Epithelial cell of prostate (primary cell): ENCODE measurements at regions not wholly inside any gene's neighbourhood (a gene's known extent, or its start where the extent isn't known, plus 50 kb on each side); places are given as distances from the start of the nearest gene placed in this dataset.
A peak's percentile ranks its signal among the peaks of the same experiment; 100 is the strongest.
"Not testable (repeated sequence)": the region's sequence is repeated elsewhere in the genome, so short reads cannot be mapped to it uniquely, and the experiment has no call there.

Experiments used
- DNase-seq: peaks from one replicate; pipeline ENCODE4 v3.0.0-alpha.2; 2011; ENCODE audit warnings: low read depth, low spot score
- H3K27ac ChIP-seq: fragments of 450-650 bp; 2 replicates; pipeline ENCODE4 v1.5.1; 2017; ENCODE audit warnings: mild to moderate bottlenecking

- not testable (repeated sequence) for H3K27ac ChIP-seq, DNase-seq
Measured at GRCh38 chr9:42656789-42657188, 473.3 kb downstream of the SPATA31A6 start.

DNA sequence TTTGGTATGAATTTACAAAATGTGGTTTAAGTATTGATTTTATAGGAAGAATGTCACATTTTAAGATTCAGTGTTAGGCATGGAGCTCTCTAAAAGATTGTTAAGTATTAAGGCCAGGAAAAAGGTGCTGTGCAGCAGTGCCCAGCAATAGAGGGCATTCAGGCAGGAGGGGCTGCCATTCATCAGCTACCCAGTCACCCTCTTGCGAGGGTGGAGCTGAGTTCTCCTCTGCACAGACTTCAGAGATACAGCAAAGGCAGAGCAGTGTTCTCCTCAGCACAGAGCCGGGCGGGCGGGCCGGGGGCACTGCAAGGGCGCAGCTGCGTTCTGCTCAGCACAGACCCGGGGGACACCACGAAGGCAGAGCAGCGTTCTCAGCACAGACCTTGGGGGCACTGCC is 474.0 kb downstream of the SPATA31A6 start:
- DNase-seq, H3K27ac ChIP-seq: not testable (repeated sequence)

DNA sequence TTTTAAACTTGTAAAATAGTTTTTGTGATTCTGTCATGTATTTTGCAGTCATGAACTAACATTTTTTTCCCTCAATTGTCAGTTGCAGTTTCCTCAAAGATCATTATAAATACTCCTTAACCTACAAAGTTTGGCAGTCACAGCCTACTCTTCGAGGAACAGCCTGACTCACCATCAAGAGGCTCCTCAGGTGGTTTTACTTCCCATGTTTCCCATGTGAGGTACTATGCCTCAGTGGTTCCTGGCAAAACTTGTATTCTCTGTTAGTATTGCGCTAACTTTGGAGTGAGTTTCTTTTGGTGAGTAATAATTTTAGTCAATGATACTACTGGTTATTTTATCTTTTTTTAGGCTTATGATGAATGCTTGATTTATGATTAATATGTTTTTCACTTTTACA is 513.7 kb downstream of the SPATA31A6 start:
- not testable (repeated sequence) for H3K27ac ChIP-seq
- peak; percentile 72 for DNase-seq

GRCh38 chr9:42702890-42703289 is 519.4 kb downstream of the SPATA31A6 start:
- peak; percentile 66 for DNase-seq
- H3K27ac ChIP-seq: not testable (repeated sequence)

DNA sequence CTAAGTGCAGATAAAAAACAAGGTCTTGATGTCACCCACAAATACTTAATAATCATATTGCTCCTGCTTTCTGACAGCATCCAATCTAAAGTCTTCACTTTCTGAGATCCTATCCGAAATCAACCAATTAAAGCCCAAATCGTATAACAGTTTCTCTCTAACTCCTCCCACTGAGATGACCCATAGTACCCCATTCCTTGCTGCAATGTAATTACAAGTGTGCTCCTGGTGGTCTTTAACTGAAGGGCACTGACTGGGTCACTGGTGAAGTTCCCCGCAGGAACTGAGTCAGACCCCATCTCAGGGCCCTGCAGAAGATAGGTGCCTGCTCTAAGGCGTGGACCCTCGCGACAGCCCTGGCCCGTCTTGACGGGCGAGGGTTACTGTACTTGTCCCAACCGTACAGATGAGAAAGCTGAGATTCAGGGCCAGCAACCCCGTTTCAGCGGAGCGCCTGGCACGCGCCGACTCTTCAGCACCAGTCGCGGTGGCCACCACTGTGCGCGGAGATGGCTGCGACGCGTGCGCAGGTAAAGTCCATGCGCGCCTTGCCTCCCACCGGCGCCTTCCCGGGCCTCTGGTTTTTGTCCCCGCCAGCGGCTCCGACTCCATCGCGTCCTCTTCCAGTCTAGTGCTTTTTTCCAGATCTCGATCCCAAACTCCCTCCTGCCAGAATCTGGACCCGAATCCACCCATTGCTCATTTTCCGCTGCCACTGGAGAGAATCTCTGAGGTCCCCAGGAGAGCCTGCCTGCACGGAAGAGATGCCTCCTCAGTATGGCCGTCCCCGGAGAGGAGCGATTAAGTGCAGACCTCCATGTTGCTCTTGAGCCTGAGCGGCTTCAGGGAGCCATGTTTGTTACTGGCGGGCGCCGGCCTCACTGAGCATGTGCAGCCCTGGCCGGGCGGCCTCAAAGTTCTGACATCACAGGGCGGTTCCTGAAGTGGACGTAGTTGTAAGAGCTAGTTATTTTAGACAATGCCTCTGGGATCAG is 541.7 kb downstream of the SPATA31A6 start:
- H3K27ac ChIP-seq, DNase-seq: not testable (repeated sequence)

DNA sequence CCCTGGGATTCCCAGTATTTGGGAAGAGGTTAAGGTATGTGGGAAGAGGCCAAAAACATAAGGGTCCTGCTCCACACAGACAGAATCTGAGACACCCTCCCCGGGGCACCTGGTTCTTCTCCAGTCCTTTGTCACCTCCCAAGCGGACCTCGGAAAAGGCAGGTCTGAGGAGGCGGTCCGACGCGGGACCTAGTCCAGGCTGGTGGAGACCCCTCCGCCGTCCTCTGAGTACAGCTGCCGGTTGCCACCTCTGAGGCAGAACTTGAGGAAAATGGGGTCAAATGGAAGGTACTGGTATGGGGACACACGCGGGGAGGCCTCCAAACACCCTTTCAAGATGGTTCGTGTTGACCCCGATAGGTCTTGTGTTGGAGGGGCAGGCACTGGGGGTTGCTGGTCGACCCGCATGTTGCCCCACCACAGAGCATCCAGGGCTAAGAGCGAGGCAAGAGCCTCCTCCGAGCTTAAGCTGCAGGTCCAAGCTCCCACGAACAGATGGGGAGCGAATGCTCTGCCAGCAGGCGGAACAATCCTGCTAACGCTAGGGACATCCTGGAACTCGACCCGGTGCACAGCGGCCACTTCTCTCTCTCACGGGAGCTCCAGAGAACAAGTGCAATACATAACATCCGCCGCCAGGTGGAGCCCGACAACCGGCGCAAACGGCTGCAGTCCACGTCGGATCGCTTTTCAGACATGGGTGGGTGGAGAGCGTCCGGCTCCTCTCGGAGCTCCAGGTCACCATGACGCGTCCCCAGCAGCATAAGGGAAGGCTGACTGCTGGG is 559.8 kb downstream of the SPATA31A6 start:
- DNase-seq: peak; percentile 26

GRCh38 chr9:42757251-42757650 is 573.8 kb downstream of the SPATA31A6 start:
- H3K27ac ChIP-seq, DNase-seq: not testable (repeated sequence)

More for the DNA sequence above, 559.8 kb downstream of the SPATA31A6 start:
- not testable (repeated sequence) for H3K27ac ChIP-seq

- DNase-seq, H3K27ac ChIP-seq: not testable (repeated sequence)
Measured at GRCh38 chr9:42759320-42759719, 575.9 kb downstream of the SPATA31A6 start.

GRCh38 chr9:42782201-42782600 is 598.7 kb downstream of the SPATA31A6 start:
- not testable (repeated sequence) for H3K27ac ChIP-seq, DNase-seq

DNA sequence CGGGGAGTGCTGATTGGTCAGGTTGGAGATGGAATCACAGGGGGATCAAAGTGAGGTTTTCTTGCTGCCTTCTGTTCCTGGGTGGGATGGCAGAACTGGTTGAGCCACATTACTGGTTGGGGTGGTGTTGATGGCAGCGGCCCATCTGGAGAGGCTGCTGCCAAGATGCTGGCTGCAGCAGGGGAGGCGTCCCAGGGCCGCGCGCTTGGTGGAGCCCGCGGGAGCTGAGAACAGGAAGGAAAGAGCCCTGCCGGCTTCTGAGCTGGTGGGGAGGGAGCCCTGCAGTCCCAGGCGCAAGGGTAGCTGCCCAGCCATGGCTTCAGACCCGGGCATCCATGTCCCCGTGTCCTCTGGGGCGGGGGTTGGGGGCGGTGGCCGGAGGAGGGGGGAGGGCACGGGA is 609.3 kb downstream of the SPATA31A6 start:
- not testable (repeated sequence) for H3K27ac ChIP-seq, DNase-seq

- DNase-seq, H3K27ac ChIP-seq: not testable (repeated sequence)
Measured at GRCh38 chr9:42798571-42798970, 615.1 kb downstream of the SPATA31A6 start.

DNA sequence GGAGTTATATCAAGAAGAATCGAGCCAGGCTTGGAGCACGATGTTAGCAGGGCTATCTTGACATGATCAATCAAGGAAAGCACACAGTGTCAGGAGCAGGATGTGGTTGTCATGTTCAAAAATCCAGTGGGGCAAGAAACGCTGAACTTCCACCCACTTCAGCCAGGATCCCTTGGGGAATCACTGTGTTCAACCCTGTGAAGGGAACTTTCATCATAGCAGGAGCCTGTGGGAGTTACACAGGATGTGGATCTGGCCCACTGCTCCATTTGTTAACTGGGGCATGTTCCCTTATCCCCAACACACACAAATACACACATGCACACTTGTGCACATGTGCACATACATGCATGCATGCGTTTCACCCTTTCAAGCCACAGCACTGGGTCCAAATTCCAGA is 619.3 kb downstream of the SPATA31A6 start:
- not testable (repeated sequence) for DNase-seq, H3K27ac ChIP-seq

DNA sequence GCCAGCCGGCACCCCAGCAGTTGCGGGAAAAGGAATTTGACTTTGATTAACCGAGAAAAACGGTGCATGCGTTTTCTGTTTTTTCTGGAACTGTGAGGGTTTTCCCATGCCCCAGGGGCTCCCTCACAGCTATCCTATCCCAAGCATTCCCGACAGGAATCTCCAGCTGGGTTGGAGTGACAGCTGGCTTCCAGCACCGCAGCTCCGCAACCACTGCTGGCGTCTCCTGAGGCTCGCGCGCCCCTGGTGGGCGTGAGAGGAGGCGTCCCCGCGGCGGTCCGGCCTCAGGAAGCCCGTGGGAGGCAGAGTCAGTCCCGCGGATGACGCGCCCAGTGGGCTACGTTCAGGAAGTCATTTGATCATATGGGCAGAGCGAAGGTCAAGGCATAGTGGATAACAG is 623.2 kb downstream of the SPATA31A6 start:
- DNase-seq, H3K27ac ChIP-seq: not testable (repeated sequence)

- not testable (repeated sequence) for H3K27ac ChIP-seq, DNase-seq
Measured at GRCh38 chr9:42821468-42821867, 638.0 kb downstream of the SPATA31A6 start.

- DNase-seq: not testable (repeated sequence)
Measured at GRCh38 chr9:42848156-42848555, 664.7 kb downstream of the SPATA31A6 start.

GRCh38 chr9:42850896-42851693 is 667.6 kb downstream of the SPATA31A6 start:
- H3K27ac ChIP-seq, DNase-seq: not testable (repeated sequence)

More at GRCh38 chr9:42848156-42848555, 664.7 kb downstream of the SPATA31A6 start:
- not testable (repeated sequence) for H3K27ac ChIP-seq

- H3K27ac ChIP-seq, DNase-seq: not testable (repeated sequence)
Measured at GRCh38 chr9:42851701-42852100, 668.2 kb downstream of the SPATA31A6 start.

GRCh38 chr9:42852133-42852930 is 668.9 kb downstream of the SPATA31A6 start:
- not testable (repeated sequence) for H3K27ac ChIP-seq
- peak; percentile 14 for DNase-seq

DNA sequence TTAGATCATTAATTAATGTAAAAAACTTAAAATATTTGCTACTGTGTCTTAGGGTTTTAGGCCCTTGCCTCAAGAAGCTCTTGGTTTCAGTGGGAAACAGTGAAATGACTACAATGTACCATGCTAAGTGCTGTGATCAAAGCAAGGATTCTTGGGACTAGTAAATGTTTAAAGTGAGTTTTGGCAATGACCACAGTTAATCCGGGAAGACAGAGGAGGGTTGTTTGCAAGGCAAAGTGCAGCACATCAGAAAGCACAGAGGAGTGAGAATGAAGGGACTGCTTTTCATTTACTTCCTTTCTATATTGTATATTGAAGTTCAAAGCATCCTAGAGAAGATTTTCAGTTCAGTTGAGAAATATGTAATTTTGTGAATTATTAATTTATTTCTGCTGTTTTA is 676.7 kb downstream of the SPATA31A6 start:
- H3K27ac ChIP-seq, DNase-seq: not testable (repeated sequence)
